H1 (cell line): ENCODE measurements at regions not wholly inside any gene's neighbourhood (a gene's known extent, or its start where the extent isn't known, plus 50 kb on each side); places are given as distances from the start of the nearest gene placed in this dataset.

Source experiments
- CTCF ChIA-PET: fragments of 300-600 bp; sonication (Branson Sonifier 250); formaldehyde crosslinking; loops from one replicate; lab custom pipeline; 2021; ENCODE audit not compliant: partially characterized antibody; lab: Charles Lee
- POLR2A ChIA-PET: fragments of 300-600 bp; sonication (Branson Sonifier 250); formaldehyde crosslinking; loops from one replicate; lab custom pipeline; 2021; ENCODE audit warnings: inconsistent platforms; ENCODE audit not compliant: partially characterized antibody; lab: Charles Lee
- DNase-seq, 2 experiments: peaks; one replicate each; pipeline versions ENCODE4 v3.0.0 to v3.0.0-alpha.2; 2010 to 2022; ENCODE audit warnings: low spot score in 2 of 2, low read depth in 1 of 2, mixed read lengths in 1 of 2
- FAIRE-seq: peaks from 2 replicates; lab custom pipeline; 2011; peaks lifted over from hg19 to GRCh38; lab: Jason Lieb, UNC
- H2AFZ ChIP-seq: 2 replicates; pipeline ENCODE4 v1.8.1; 2012; ENCODE audit warnings: low read length, inconsistent platforms
- H2AK5ac ChIP-seq: 2 replicates; pipeline ENCODE4 v1.6.1; 2013; ENCODE audit warnings: low read depth, low read length
- H2BK120ac ChIP-seq: replicated peaks from 2 replicates; pipeline ENCODE3; 2013; ENCODE audit warnings: low read depth, low read length, inconsistent platforms
- H2BK12ac ChIP-seq: 2 replicates; pipeline ENCODE4 v1.6.1; 2013; ENCODE audit warnings: low read depth, low read length
- H2BK15ac ChIP-seq: 2 replicates; pipeline ENCODE4 v1.6.1; 2013; ENCODE audit warnings: low read length
- H2BK20ac ChIP-seq: 2 replicates; pipeline ENCODE4 v1.6.1; 2013; ENCODE audit warnings: low read length
- H2BK5ac ChIP-seq: 2 replicates; pipeline ENCODE4 v1.6.1; 2013; ENCODE audit warnings: low read depth, low read length
- H3K14ac ChIP-seq: 2 replicates; pipeline ENCODE4 v1.6.1; 2013; ENCODE audit warnings: inconsistent platforms; ENCODE audit not compliant: insufficient read length
- H3K18ac ChIP-seq: 2 replicates; pipeline ENCODE4 v1.6.1; 2013; ENCODE audit warnings: low read length; ENCODE audit errors: extremely low read depth
- H3K23ac ChIP-seq: 2 replicates; pipeline ENCODE4 v1.6.1; 2013; ENCODE audit warnings: inconsistent platforms; ENCODE audit not compliant: insufficient read length
- H3K23me2 ChIP-seq: 2 replicates; pipeline ENCODE4 v1.6.1; 2013; ENCODE audit warnings: low read depth, low read length
- H3K27ac ChIP-seq: 2 replicates; pipeline ENCODE4 v1.6.1; 2011; ENCODE audit warnings: low read depth, low read length, inconsistent platforms
- H3K27me3 ChIP-seq, 4 experiments: replicated peaks in 1 of 4; 1 replicate in 1 of 4; 2 replicates in 3 of 4; pipeline versions ENCODE4 v1.6.1 to v1.8.1; 2011 to 2013; ENCODE audit warnings: low read length in 3 of 4, mild to moderate bottlenecking in 3 of 4, inconsistent platforms in 2 of 4, mixed read lengths in 2 of 4, moderate library complexity in 1 of 4; ENCODE audit not compliant: control insufficient read depth in 3 of 4, insufficient read depth in 3 of 4; ENCODE audit errors: extremely low read depth in 1 of 4
- H3K36me3 ChIP-seq, 4 experiments: 2 replicates each; pipeline versions ENCODE4 v1.6.1 to v1.8.1; 2011 to 2013; ENCODE audit warnings: mild to moderate bottlenecking in 4 of 4, low read length in 3 of 4, moderate library complexity in 2 of 4, control low read depth in 1 of 4, inconsistent platforms in 1 of 4; ENCODE audit not compliant: insufficient read depth in 4 of 4, control insufficient read depth in 2 of 4
- H3K4ac ChIP-seq: replicated peaks from 2 replicates; pipeline ENCODE3; 2013; ENCODE audit warnings: low read length, low read depth, mixed read lengths, inconsistent platforms; ENCODE audit not compliant: insufficient read length
- H3K4me1 ChIP-seq, 4 experiments: replicated peaks in 1 of 4; 1 replicate in 1 of 4; 2 replicates in 3 of 4; pipeline versions ENCODE4 v1.6.1 to v1.8.1; 2011 to 2013; ENCODE audit warnings: low read length in 3 of 4, inconsistent platforms in 2 of 4, mixed read lengths in 1 of 4; ENCODE audit not compliant: insufficient read depth in 4 of 4, control insufficient read depth in 3 of 4
- H3K4me2 ChIP-seq, 2 experiments: 2 replicates each; pipeline versions ENCODE4 v1.6.1 to v1.8.1; 2011 to 2013; ENCODE audit warnings: low read depth in 2 of 2, low read length in 2 of 2, control low read depth in 1 of 2, inconsistent platforms in 1 of 2, mild to moderate bottlenecking in 1 of 2; ENCODE audit not compliant: insufficient read depth in 1 of 2
- H3K4me3 ChIP-seq, 4 experiments: fragments of 200-600, 300-600 bp in 1 of 4; sonication (generic), shearing (Covaris generic), sonication (Bioruptor Twin) in 1 of 4; 2 replicates each; pipeline versions ENCODE4 v1.5.1 to v1.8.1; 2011 to 2016; ENCODE audit warnings: low read length in 4 of 4, low read depth in 3 of 4, control low read depth in 2 of 4, inconsistent platforms in 2 of 4, mild to moderate bottlenecking in 2 of 4, mixed read lengths in 1 of 4, moderate library complexity in 1 of 4; ENCODE audit not compliant: insufficient read depth in 2 of 4; ENCODE audit errors: extremely low read depth in 1 of 4
- H3K56ac ChIP-seq: replicated peaks from 2 replicates; pipeline ENCODE3; 2013; ENCODE audit warnings: low read depth, mild to moderate bottlenecking, mixed read lengths, low read length, inconsistent platforms; ENCODE audit not compliant: insufficient read length
- H3K79me1 ChIP-seq: 2 replicates; pipeline ENCODE4 v1.6.1; 2013; ENCODE audit warnings: low read depth, low read length, control low read depth
- H3K79me2 ChIP-seq, 2 experiments: 2 replicates each; pipeline versions ENCODE4 v1.6.1 to v1.8.1; 2012 to 2013; ENCODE audit warnings: low read length in 2 of 2, mild to moderate bottlenecking in 2 of 2, inconsistent platforms in 1 of 2; ENCODE audit not compliant: insufficient read depth in 2 of 2, control insufficient read depth in 1 of 2
- H3K9ac ChIP-seq, 4 experiments: replicated peaks in 1 of 4; 1 replicate in 1 of 4; 2 replicates in 3 of 4; pipeline versions ENCODE4 v1.6.1 to v1.8.1; 2011 to 2013; ENCODE audit warnings: low read depth in 3 of 4, low read length in 3 of 4, control low read depth in 2 of 4, mild to moderate bottlenecking in 2 of 4, moderate library complexity in 2 of 4, inconsistent platforms in 1 of 4; ENCODE audit errors: extremely low read depth in 1 of 4
- H3K9me3 ChIP-seq, 2 experiments: 2 replicates each; pipeline versions ENCODE4 v1.6.1 to v1.8.1; 2012 to 2013; ENCODE audit warnings: mild to moderate bottlenecking in 2 of 2, moderate library complexity in 2 of 2, control low read depth in 1 of 2, inconsistent platforms in 1 of 2, low read depth in 1 of 2, low read length in 1 of 2, mixed read lengths in 1 of 2; ENCODE audit not compliant: insufficient read depth in 2 of 2
- H4K20me1 ChIP-seq, 2 experiments: replicated peaks in 1 of 2; 2 replicates each; pipeline versions ENCODE3 to v1.8.1; 2011 to 2013; ENCODE audit warnings: inconsistent platforms in 2 of 2, low read length in 2 of 2, mild to moderate bottlenecking in 1 of 2; ENCODE audit not compliant: insufficient read depth in 2 of 2, control insufficient read depth in 1 of 2
- H4K5ac ChIP-seq: 2 replicates; pipeline ENCODE4 v1.6.1; 2013; ENCODE audit warnings: low read length, low read depth, mixed read lengths, inconsistent platforms; ENCODE audit not compliant: insufficient read length
- H4K8ac ChIP-seq: 2 replicates; pipeline ENCODE4 v1.8.0; 2013; ENCODE audit warnings: mild to moderate bottlenecking, moderate library complexity, low read length, inconsistent platforms; ENCODE audit not compliant: insufficient read depth; ENCODE audit errors: extremely low read depth
- H4K91ac ChIP-seq: replicated peaks from 2 replicates; pipeline ENCODE3; 2013; ENCODE audit warnings: low read length, mixed read lengths, inconsistent platforms; ENCODE audit not compliant: insufficient read length
- GTF2F1 ChIP-seq: IDR thresholded peaks from 2 replicates; pipeline ENCODE4 v1.6.1; 2012; ENCODE audit warnings: low read depth, low read length, improper control_type of control experiment, borderline replicate concordance
- KDM1A ChIP-seq: fragments of 200-600, 300-600 bp; sonication (generic); IDR thresholded peaks from 2 replicates; pipeline ENCODE4 v1.7.1; 2016; ENCODE audit warnings: mild to moderate bottlenecking, low read length, borderline replicate concordance
- NANOG ChIP-seq: IDR thresholded peaks from 2 replicates; pipeline ENCODE4 v1.6.1; 2011; ENCODE audit warnings: low read length, low read depth, mild to moderate bottlenecking, inconsistent platforms; ENCODE audit not compliant: insufficient read depth, poor library complexity, severe bottlenecking
- PHF8 ChIP-seq: fragments of 200-600 bp; sonication (generic); conservative IDR thresholded peaks from 2 replicates; pipeline ENCODE4 v1.7.1; 2012; ENCODE audit warnings: low read depth, mild to moderate bottlenecking, inconsistent platforms, low read length, moderate library complexity
- SAP30 ChIP-seq: fragments of 300-600 bp; sonication (generic); IDR thresholded peaks from 2 replicates; pipeline ENCODE4 v1.7.1; 2012; ENCODE audit warnings: low read length, moderate library complexity, mild to moderate bottlenecking, inconsistent platforms; ENCODE audit not compliant: insufficient read depth, insufficient replicate concordance
- SP1 ChIP-seq: IDR thresholded peaks from 2 replicates; pipeline ENCODE4 v1.6.1; 2011; ENCODE audit warnings: low read depth, low read length
- TAF1 ChIP-seq: IDR thresholded peaks from 2 replicates; pipeline ENCODE4 v1.6.1; 2011; ENCODE audit warnings: mild to moderate bottlenecking, low read depth, low read length
- TCF12 ChIP-seq: IDR thresholded peaks from 2 replicates; pipeline ENCODE4 v1.6.1; 2011; ENCODE audit warnings: low read depth, mild to moderate bottlenecking, low read length
- WGBS, 2 experiments: shearing (Covaris generic) in 1 of 2; methylation state at CpG; one replicate each; pipeline versions ENCODE4 v1.1.6 to v1.1.7; 2013 to 2015; ENCODE audit warnings: low lambda C conversion rate in 2 of 2, mixed read lengths in 2 of 2, inconsistent platforms in 1 of 2, low coverage in 1 of 2, missing lambda C conversion rate in 1 of 2; ENCODE audit not compliant: insufficient replicate concordance in 2 of 2, insufficient coverage in 1 of 2, insufficient read length in 1 of 2; ENCODE audit errors: extremely low coverage in 1 of 2, missing lambda C conversion rate in 1 of 2; 5-methylcytosine and 5-hydroxymethylcytosine counted together
- TF ChIP-seq, protein P1 (sequence below), 3 experiments: IDR thresholded peaks; 1 replicate in 2 of 3; 2 replicates in 1 of 3; pipeline versions ENCODE4 v1.5.1 to v1.6.1; 2011; ENCODE audit warnings: low read length in 3 of 3, mild to moderate bottlenecking in 3 of 3, inconsistent platforms in 2 of 3, low read depth in 1 of 3, moderate library complexity in 1 of 3; ENCODE audit not compliant: insufficient read depth in 1 of 3; ENCODE audit errors: control extremely low read depth in 1 of 3
- TF ChIP-seq, protein P2 (sequence below): IDR thresholded peaks from 2 replicates; pipeline ENCODE4 v1.6.1; 2011; ENCODE audit warnings: low read length, improper control_type of control experiment

DNA sequence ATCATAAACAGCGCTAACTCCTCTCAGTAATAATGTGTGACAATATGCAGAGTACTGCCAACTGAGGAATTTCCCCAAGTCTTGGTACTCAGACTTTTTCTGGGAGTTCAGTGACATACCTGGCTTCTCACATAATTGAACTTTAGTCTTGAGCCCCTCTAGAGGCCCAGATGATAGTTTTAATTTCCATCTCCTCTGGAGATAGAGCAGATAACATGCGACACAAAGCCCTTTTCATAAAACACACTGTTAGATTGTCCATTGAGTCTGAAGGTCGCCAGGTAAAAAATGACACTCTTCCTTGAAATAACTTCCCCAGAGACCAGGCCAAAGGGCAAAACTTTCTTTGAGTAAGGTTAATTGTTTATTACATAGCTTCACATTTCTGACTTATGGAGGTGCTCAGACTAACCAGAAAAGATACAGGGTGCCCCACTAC lies 476.0 kb downstream of the RASEF start:
- Histone ChIP-seq H3K4me1 (no peaks in the 10 kb centered on the region), H3K23me2 (no peaks in the 10 kb centered on the region), H2AK5ac (no peak overlapping the region), H2AFZ (no peak overlapping the region), H3K27me3 (no peaks in the 10 kb centered on the region), H4K20me1 (no peaks in the 10 kb centered on the region), H3K4me3 (no peak overlapping the region), H3K36me3 (no peaks in the 10 kb centered on the region; a peak in 1 of 8 replicates), H2BK120ac (no peak overlapping the region), H3K23ac (no peak overlapping the region), H3K4ac (no peak overlapping the region), H3K9me3 (no peaks in the 10 kb centered on the region), H4K5ac (no peak overlapping the region), H2BK5ac (no peak overlapping the region), H2BK20ac (no peak overlapping the region), H3K14ac (no peak overlapping the region), H3K27ac (no peak overlapping the region), H3K79me2 (no peaks in the 10 kb centered on the region), H2BK12ac (no peak overlapping the region), H3K79me1 (no peaks in the 10 kb centered on the region), H3K9ac (no peak overlapping the region), H2BK15ac (no peak overlapping the region), H3K56ac (no peak overlapping the region), H4K8ac (no peak overlapping the region), H4K91ac (no peak overlapping the region), H3K4me2 (no peak overlapping the region), H3K18ac (no peak overlapping the region)
- no peak for FAIRE-seq
- WGBS, 2 experiments: 95% methylated on average over 3 of the region's 3 CpGs; no CpG with 5 or more reads in 1 of the 2 experiments
- no peak for DNase-seq
- ChIA-PET POLR2A (no interaction called here), CTCF (interaction anchor here (2.1 kb wide), 1 partner anchor 20 kb away, joined by 6 read pairs; no protein-coding TSS in a partner anchor)
- TF ChIP-seq, protein P1, sequence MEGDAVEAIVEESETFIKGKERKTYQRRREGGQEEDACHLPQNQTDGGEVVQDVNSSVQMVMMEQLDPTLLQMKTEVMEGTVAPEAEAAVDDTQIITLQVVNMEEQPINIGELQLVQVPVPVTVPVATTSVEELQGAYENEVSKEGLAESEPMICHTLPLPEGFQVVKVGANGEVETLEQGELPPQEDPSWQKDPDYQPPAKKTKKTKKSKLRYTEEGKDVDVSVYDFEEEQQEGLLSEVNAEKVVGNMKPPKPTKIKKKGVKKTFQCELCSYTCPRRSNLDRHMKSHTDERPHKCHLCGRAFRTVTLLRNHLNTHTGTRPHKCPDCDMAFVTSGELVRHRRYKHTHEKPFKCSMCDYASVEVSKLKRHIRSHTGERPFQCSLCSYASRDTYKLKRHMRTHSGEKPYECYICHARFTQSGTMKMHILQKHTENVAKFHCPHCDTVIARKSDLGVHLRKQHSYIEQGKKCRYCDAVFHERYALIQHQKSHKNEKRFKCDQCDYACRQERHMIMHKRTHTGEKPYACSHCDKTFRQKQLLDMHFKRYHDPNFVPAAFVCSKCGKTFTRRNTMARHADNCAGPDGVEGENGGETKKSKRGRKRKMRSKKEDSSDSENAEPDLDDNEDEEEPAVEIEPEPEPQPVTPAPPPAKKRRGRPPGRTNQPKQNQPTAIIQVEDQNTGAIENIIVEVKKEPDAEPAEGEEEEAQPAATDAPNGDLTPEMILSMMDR (IDR thresholded peaks at IDR 0.05; ENCODE audit: control extremely low read depth in 1 of 3, insufficient read depth in 1 of 3, low read depth in 1 of 3, low read length in 3 of 3): no peak
- no peak for TF ChIP-seq NANOG
- TF ChIP-seq, protein P2, sequence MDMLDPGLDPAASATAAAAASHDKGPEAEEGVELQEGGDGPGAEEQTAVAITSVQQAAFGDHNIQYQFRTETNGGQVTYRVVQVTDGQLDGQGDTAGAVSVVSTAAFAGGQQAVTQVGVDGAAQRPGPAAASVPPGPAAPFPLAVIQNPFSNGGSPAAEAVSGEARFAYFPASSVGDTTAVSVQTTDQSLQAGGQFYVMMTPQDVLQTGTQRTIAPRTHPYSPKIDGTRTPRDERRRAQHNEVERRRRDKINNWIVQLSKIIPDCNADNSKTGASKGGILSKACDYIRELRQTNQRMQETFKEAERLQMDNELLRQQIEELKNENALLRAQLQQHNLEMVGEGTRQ: no peak
- no peak for TF ChIP-seq PHF8
- TF ChIP-seq SP1: no peak
- no peak for TF ChIP-seq TAF1
- no peak for TF ChIP-seq SAP30
- TF ChIP-seq KDM1A: no peak
- no peak for TF ChIP-seq GTF2F1
- no peak for TF ChIP-seq TCF12
